KMS-11 (cell line): ENCODE measurements at regions not wholly inside any gene's neighbourhood (a gene's known extent, or its start where the extent isn't known, plus 50 kb on each side); places are given as distances from the start of the nearest gene placed in this dataset.

ENCODE experiments used
- H2AFZ ChIP-seq: fragments of 200-600 bp; sonication (generic); 2 replicates; pipeline ENCODE4 v1.6.1; 2016; ENCODE audit warnings: antibody characterized with exemption, mixed run types, low read depth
- H3K27ac ChIP-seq: fragments of 200-600 bp; sonication (generic); 2 replicates; pipeline ENCODE4 v1.6.1; 2016; ENCODE audit warnings: mild to moderate bottlenecking, mixed run types
- H3K27me3 ChIP-seq: fragments of 200-600 bp; sonication (generic); 2 replicates; pipeline ENCODE4 v1.6.1; 2017; ENCODE audit warnings: mild to moderate bottlenecking, low read depth, mixed run types, moderate library complexity; ENCODE audit not compliant: insufficient read depth
- H3K36me3 ChIP-seq: fragments of 200-600 bp; sonication (generic); 2 replicates; pipeline ENCODE4 v1.6.1; 2017; ENCODE audit warnings: mild to moderate bottlenecking, mixed run types; ENCODE audit not compliant: insufficient read depth
- H3K4me1 ChIP-seq: fragments of 200-600 bp; sonication (generic); 2 replicates; pipeline ENCODE4 v1.6.1; 2016; ENCODE audit warnings: mild to moderate bottlenecking, low read depth, mixed run types; ENCODE audit not compliant: poor library complexity, severe bottlenecking
- H3K4me2 ChIP-seq: fragments of 200-600 bp; sonication (generic); 2 replicates; pipeline ENCODE4 v1.7.0; 2016; ENCODE audit warnings: mild to moderate bottlenecking, mixed run types
- H3K4me3 ChIP-seq: fragments of 200-600 bp; sonication (generic); IDR thresholded peaks from 2 replicates; pipeline ENCODE4 v1.6.1; 2017; ENCODE audit warnings: low read depth, low read length, mixed read lengths; ENCODE audit not compliant: insufficient read depth
- H3K79me2 ChIP-seq: fragments of 200-600 bp; sonication (generic); 2 replicates; pipeline ENCODE4 v1.6.1; 2016; ENCODE audit warnings: low read depth, mixed run types; ENCODE audit not compliant: insufficient read depth
- H3K9ac ChIP-seq: fragments of 200-600 bp; sonication (generic); 2 replicates; pipeline ENCODE4 v1.6.1; 2016; ENCODE audit warnings: mild to moderate bottlenecking, mixed run types
- H4K20me1 ChIP-seq: fragments of 200-600 bp; sonication (generic); 2 replicates; pipeline ENCODE4 v1.6.1; 2016; ENCODE audit warnings: mild to moderate bottlenecking, mixed run types; ENCODE audit not compliant: insufficient read depth
- TF ChIP-seq, protein P1 (sequence below): fragments of 200-600 bp; sonication (generic); conservative IDR thresholded peaks from 2 replicates; pipeline ENCODE4 v1.6.1; 2017; ENCODE audit warnings: low read depth, mild to moderate bottlenecking, antibody characterized with exemption, low read length, moderate library complexity, mixed read lengths

DNA sequence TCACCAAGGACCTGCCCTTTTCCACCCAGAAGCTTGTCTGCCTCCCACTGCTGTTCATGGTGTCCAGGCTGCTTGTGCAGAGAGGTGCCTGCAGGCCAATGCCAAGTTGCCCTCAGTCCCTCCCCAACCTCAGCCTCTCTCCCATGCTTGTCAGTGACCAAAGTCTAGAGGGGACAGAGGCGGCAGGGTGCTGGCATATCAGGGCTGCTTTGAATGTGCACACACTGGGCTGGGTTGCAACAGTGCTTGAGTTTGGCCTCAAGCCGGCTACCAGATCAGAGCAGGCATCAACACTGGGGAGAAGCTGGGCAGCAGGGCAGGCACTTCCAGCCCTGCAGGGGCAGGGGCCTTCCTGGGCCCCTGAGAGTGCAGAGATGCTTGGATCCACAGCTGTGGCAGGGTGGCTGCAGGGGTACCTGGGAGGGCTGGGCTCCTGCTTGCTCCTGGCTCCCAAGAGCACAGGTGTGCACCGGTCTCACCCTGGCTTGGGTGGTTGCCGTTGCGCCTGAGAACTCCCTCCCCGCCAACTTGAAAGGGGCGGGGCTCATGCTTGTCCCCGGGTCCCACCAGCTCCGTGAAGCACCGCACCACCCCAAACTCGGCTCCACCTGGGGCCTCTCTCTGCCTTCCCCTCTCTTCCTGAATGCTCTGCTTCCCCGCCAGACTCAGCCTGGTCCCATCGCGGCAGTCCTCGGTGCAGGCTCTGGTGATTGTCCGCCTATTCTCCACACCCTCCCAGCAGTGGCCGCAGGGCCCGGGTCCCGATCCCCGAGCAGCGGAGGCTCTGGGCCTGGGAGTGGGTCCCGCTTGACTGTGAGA, 1681.9 kb upstream of the ADGRL3 start:
- Histone ChIP-seq H2AFZ (no peak overlapping the region), H3K4me1 (no peaks in the 10 kb centered on the region), H3K4me3 (no peak overlapping the region), H3K4me2 (no peak overlapping the region), H3K9ac (no peak overlapping the region), H3K36me3 (no peaks in the 10 kb centered on the region), H3K79me2 (no peaks in the 10 kb centered on the region), H3K27ac (no peak overlapping the region), H4K20me1 (no peaks in the 10 kb centered on the region), H3K27me3 (no peaks in the 10 kb centered on the region)
- TF ChIP-seq, protein P1, sequence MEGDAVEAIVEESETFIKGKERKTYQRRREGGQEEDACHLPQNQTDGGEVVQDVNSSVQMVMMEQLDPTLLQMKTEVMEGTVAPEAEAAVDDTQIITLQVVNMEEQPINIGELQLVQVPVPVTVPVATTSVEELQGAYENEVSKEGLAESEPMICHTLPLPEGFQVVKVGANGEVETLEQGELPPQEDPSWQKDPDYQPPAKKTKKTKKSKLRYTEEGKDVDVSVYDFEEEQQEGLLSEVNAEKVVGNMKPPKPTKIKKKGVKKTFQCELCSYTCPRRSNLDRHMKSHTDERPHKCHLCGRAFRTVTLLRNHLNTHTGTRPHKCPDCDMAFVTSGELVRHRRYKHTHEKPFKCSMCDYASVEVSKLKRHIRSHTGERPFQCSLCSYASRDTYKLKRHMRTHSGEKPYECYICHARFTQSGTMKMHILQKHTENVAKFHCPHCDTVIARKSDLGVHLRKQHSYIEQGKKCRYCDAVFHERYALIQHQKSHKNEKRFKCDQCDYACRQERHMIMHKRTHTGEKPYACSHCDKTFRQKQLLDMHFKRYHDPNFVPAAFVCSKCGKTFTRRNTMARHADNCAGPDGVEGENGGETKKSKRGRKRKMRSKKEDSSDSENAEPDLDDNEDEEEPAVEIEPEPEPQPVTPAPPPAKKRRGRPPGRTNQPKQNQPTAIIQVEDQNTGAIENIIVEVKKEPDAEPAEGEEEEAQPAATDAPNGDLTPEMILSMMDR, result no peak

DNA sequence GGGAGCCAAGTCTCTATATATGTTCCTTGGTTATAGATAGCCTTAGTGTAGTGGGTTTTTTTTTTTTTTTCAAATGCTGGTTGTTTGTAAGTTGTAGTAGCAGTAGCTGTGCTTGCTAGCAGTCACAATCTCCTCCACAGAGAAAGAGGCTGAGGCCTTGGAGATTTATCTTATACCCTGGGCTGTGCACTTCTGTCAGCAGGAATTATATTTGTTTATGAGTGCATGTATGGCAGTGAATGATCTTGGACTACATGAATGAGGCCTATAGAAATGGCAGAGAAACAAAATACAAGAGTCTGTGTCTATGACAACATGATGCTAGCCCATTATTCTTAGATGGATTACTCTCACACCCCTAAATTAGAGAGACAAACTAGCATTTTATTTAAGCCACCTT, 1674.2 kb upstream of the ADGRL3 start:
- TF ChIP-seq, protein P1, result no peak
- no peaks in the 10 kb centered on the region for H4K20me1 ChIP-seq
- no peak overlapping the region for H3K9ac ChIP-seq
- no peaks in the 10 kb centered on the region for H3K27me3 ChIP-seq
- H3K36me3 ChIP-seq, result no peaks in the 10 kb centered on the region
- no peaks in the 10 kb centered on the region for H3K79me2 ChIP-seq
- H3K4me1 ChIP-seq, result no peaks in the 10 kb centered on the region
- no peak overlapping the region for H3K27ac ChIP-seq
- H3K4me2 ChIP-seq, result no peak overlapping the region
- H2AFZ ChIP-seq, result no peak overlapping the region
- no peak overlapping the region for H3K4me3 ChIP-seq

DNA sequence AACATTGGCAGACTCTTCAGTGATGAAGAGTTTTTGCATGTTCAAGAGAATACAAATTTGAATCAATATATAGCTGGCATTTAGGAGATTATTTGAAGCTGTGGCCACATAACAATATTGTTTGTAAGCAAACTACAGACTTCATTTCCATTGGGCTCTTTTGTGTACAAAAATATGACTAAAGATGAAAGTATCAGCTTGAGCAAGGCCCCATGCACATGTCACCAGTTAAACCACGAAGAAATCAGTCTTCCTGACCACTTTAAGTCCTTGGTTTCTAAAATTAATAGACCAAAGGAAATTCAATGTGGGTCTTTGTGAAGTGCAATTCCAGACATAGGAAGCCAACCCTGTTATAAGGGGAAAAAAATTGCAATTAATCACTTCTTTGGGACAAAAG, 1664.6 kb upstream of the ADGRL3 start:
- TF ChIP-seq, protein P1, result no peak
- H3K9ac ChIP-seq, result no peak overlapping the region
- H3K4me2 ChIP-seq, result peak overlapping the region; percentile 21
- H4K20me1 ChIP-seq, result no peaks in the 10 kb centered on the region
- peaks cover 29% of the 10 kb centered on the region for H3K4me1 ChIP-seq
- no peak overlapping the region; the same call in 1 of the 2 replicates for H3K27ac ChIP-seq
- no peak overlapping the region for H3K4me3 ChIP-seq
- H3K79me2 ChIP-seq, result no peaks in the 10 kb centered on the region
- H2AFZ ChIP-seq, result no peak overlapping the region; the same call in 1 of the 2 replicates
- H3K36me3 ChIP-seq, result no peaks in the 10 kb centered on the region
- no peaks in the 10 kb centered on the region for H3K27me3 ChIP-seq

DNA sequence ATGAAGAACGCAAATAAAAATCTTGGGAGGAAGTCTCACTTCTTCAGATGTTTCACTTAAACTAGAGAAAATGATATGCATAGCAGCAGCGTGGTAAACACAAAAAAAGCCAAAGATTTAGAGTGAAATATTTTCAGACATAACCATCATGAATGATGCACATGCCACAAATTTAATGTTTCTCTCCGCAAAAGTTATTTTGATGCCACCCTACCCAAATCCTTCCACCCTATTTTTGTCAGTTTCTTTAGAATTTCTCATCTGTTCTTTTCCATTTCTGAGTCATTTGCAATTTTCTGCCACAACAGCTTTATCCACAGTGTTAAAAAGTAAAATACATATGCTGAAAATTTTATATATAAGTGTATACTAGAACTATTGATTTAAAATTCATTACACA, 1663.7 kb upstream of the ADGRL3 start:
- Histone ChIP-seq H3K4me1 (peaks cover 29% of the 10 kb centered on the region), H3K36me3 (no peaks in the 10 kb centered on the region), H3K4me3 (no peak overlapping the region), H3K27ac (no peak overlapping the region), H4K20me1 (no peaks in the 10 kb centered on the region), H3K79me2 (no peaks in the 10 kb centered on the region), H3K27me3 (no peaks in the 10 kb centered on the region), H3K4me2 (no peak overlapping the region), H3K9ac (no peak overlapping the region), H2AFZ (no peak overlapping the region)
- TF ChIP-seq, protein P1, result no peak
